PC-3 (cell line): ENCODE measurements at regions not wholly inside any gene's neighbourhood (a gene's known extent, or its start where the extent isn't known, plus 50 kb on each side); places are given as distances from the start of the nearest gene placed in this dataset.

ENCODE experiments used
- ATAC-seq: fragments of 200-7000 bp; cut with Tn5 transposase; 2 replicates; pipeline ENCODE4 v1.9.1; 2020; ENCODE audit warnings: mild to moderate bottlenecking, moderate library complexity
- BruUV-seq: library from RNA; stranded (reverse); fragments of 400-500 nt; replicated peaks from 2 replicates; lab custom pipeline; 2021; lab: Mats Ljungman, UMichigan
- CTCF ChIA-PET: fragments of 300-600 bp; sonication (Branson Sonifier 250); formaldehyde crosslinking; loops from one replicate; lab custom pipeline; 2022; ENCODE audit warnings: antibody characterized with exemption; lab: Charles Lee
- POLR2A ChIA-PET: fragments of 300-600 bp; sonication (Branson Sonifier 250); formaldehyde crosslinking; loops from one replicate; lab custom pipeline; 2022; ENCODE audit warnings: antibody characterized with exemption; ENCODE audit not compliant: unreplicated experiment; lab: Charles Lee
- DNase-seq: peaks from one replicate; pipeline ENCODE4 v3.0.0-alpha.2; 2015
- H2AFZ ChIP-seq: fragments of 300-600 bp; sonication (generic); 2 replicates; pipeline ENCODE4 v1.6.0; 2016; ENCODE audit warnings: antibody characterized with exemption, low read length
- H3F3A ChIP-seq: fragments of 300-600 bp; sonication (generic); one replicate; pipeline ENCODE4 v1.6.0; 2017; ENCODE audit warnings: antibody characterized with exemption, low read length, control low read depth, mild to moderate bottlenecking; ENCODE audit not compliant: unreplicated experiment
- H3K27ac ChIP-seq: fragments of 300-600 bp; sonication (generic); 2 replicates; pipeline ENCODE4 v1.5.1; 2016; ENCODE audit warnings: mild to moderate bottlenecking, low read length
- H3K27me3 ChIP-seq: fragments of 300-600 bp; sonication (generic); 2 replicates; pipeline ENCODE4 v1.6.1; 2016; ENCODE audit warnings: low read length, mixed read lengths
- H3K36me3 ChIP-seq: fragments of 300-600 bp; sonication (generic); 2 replicates; pipeline ENCODE4 v1.6.1; 2016; ENCODE audit warnings: low read depth, mixed run types, low read length, mixed read lengths
- H3K4me1 ChIP-seq: fragments of 300-600 bp; sonication (generic); 2 replicates; pipeline ENCODE4 v1.5.1; 2016; ENCODE audit warnings: low read length; ENCODE audit not compliant: insufficient read depth
- H3K4me2 ChIP-seq: fragments of 300-600 bp; sonication (generic); 2 replicates; pipeline ENCODE4 v1.6.0; 2016; ENCODE audit warnings: low read length
- H3K4me3 ChIP-seq: fragments of 300-600 bp; sonication (generic); 2 replicates; pipeline ENCODE4 v1.5.1; 2016; ENCODE audit warnings: mild to moderate bottlenecking, low read length, mixed read lengths
- H3K79me2 ChIP-seq: fragments of 300-600 bp; sonication (generic); 2 replicates; pipeline ENCODE4 v1.6.1; 2017; ENCODE audit warnings: low read length, mixed read lengths
- H3K9ac ChIP-seq: fragments of 300-600 bp; sonication (generic); 2 replicates; pipeline ENCODE4 v1.6.0; 2016; ENCODE audit warnings: mild to moderate bottlenecking, low read length
- H3K9me2 ChIP-seq: fragments of 300-600 bp; sonication (generic); replicated peaks from 2 replicates; pipeline ENCODE4 v1.6.1; 2016; ENCODE audit warnings: mixed run types, low read length, mixed read lengths
- H3K9me3 ChIP-seq: fragments of 300-600 bp; sonication (generic); 2 replicates; pipeline ENCODE4 v1.6.1; 2016; ENCODE audit warnings: low read length, mixed read lengths
- H4K20me1 ChIP-seq: fragments of 300-600 bp; sonication (generic); 2 replicates; pipeline ENCODE4 v1.6.1; 2016; ENCODE audit warnings: low read length, mixed read lengths
- CTCF ChIP-seq: fragments of 300-600 bp; sonication (generic); conservative IDR thresholded peaks from 2 replicates; pipeline ENCODE4 v1.5.1; 2017; ENCODE audit warnings: antibody characterized with exemption, low read depth, mild to moderate bottlenecking, low read length
- EZH2 ChIP-seq: fragments of 300-600 bp; sonication (generic); IDR thresholded peaks from one replicate; pipeline ENCODE4 v1.6.1; 2017; ENCODE audit warnings: antibody characterized with exemption, mild to moderate bottlenecking, low read length; ENCODE audit not compliant: unreplicated experiment
- EZH2phosphoT487 ChIP-seq: fragments of 300-600 bp; sonication (generic); IDR thresholded peaks from 2 replicates; pipeline ENCODE4 v1.6.1; 2018; ENCODE audit warnings: mild to moderate bottlenecking, antibody characterized with exemption, low read length, borderline replicate concordance
- intact Hi-C: fragments of 100-400 bp; cut with micrococcal nuclease; formaldehyde crosslinking; loops from 2 replicates; pipeline ENCODE4 v1.9.0; 2023

GRCh38 chr1:36739703-36740289 is 257.1 kb upstream of the CSF3R start:
- Histone ChIP-seq H3K4me3 (no peak overlapping the region), H3K9me3 (no peaks in the 10 kb centered on the region), H3K4me1 (no peaks in the 10 kb centered on the region), H4K20me1 (no peaks in the 10 kb centered on the region), H3K27me3 (peaks cover 64% of the 10 kb centered on the region), H3K79me2 (no peaks in the 10 kb centered on the region), H3K4me2 (no peak overlapping the region), H3K9me2 (no peaks in the 10 kb centered on the region), H3K27ac (no peak overlapping the region), H2AFZ (no peak overlapping the region), H3F3A (no peaks in the 10 kb centered on the region), H3K36me3 (no peaks in the 10 kb centered on the region), H3K9ac (no peak overlapping the region)
- intact Hi-C loops = no loop called here
- POLR2A ChIA-PET = no interaction called here
- ATAC-seq (no peak), DNase-seq (no peak)
- no TSS peak for BruUV-seq
- CTCF ChIA-PET = no interaction called here
- no peak for TF ChIP-seq EZH2phosphoT487
- TF ChIP-seq CTCF = no peak
- no peak for TF ChIP-seq EZH2

- CTCF ChIA-PET = no interaction called here
- TF ChIP-seq EZH2 (no peak), EZH2phosphoT487 (no peak), CTCF (no peak)
- no peak overlapping the region for H3K4me3 ChIP-seq
- H3K9ac ChIP-seq = no peak overlapping the region
- no TSS peak for BruUV-seq
- H3F3A ChIP-seq = no peaks in the 10 kb centered on the region
- DNase-seq (no peak), ATAC-seq (no peak)
- H3K79me2 ChIP-seq = no peaks in the 10 kb centered on the region
- H3K27me3 ChIP-seq = peaks cover 51% of the 10 kb centered on the region
- no peak overlapping the region for H2AFZ ChIP-seq
- H3K9me3 ChIP-seq = no peaks in the 10 kb centered on the region
- H3K9me2 ChIP-seq = no peaks in the 10 kb centered on the region
- no peaks in the 10 kb centered on the region for H3K4me1 ChIP-seq
- no peak overlapping the region for H3K27ac ChIP-seq
- H3K36me3 ChIP-seq = no peaks in the 10 kb centered on the region
- POLR2A ChIA-PET = no interaction called here
- intact Hi-C loops = no loop called here
- no peak overlapping the region for H3K4me2 ChIP-seq
- no peaks in the 10 kb centered on the region for H4K20me1 ChIP-seq
Observed at GRCh38 chr1:36738245-36738644, 255.5 kb upstream of the CSF3R start.

GRCh38 chr1:36737767-36738166 is 255.1 kb upstream of the CSF3R start:
- no peaks in the 10 kb centered on the region for H3K9me2 ChIP-seq
- POLR2A ChIA-PET = no interaction called here
- H3K36me3 ChIP-seq = no peaks in the 10 kb centered on the region
- no TSS peak for BruUV-seq
- ATAC-seq = no peak
- CTCF ChIA-PET = no interaction called here
- peaks cover 51% of the 10 kb centered on the region for H3K27me3 ChIP-seq
- no peaks in the 10 kb centered on the region for H3F3A ChIP-seq
- no peak overlapping the region for H3K4me3 ChIP-seq
- H4K20me1 ChIP-seq = no peaks in the 10 kb centered on the region
- H3K9ac ChIP-seq = no peak overlapping the region
- no peaks in the 10 kb centered on the region for H3K4me1 ChIP-seq
- no peaks in the 10 kb centered on the region for H3K9me3 ChIP-seq
- H3K79me2 ChIP-seq = no peaks in the 10 kb centered on the region
- intact Hi-C loops = no loop called here
- TF ChIP-seq EZH2phosphoT487 (no peak), EZH2 (no peak), CTCF (no peak)
- no peak for DNase-seq
- H2AFZ ChIP-seq = no peak overlapping the region
- H3K27ac ChIP-seq = no peak overlapping the region
- no peak overlapping the region for H3K4me2 ChIP-seq
